MM.1S (cell line): ENCODE measurements at regions not wholly inside any gene's neighbourhood (a gene's known extent, or its start where the extent isn't known, plus 50 kb on each side); places are given as distances from the start of the nearest gene placed in this dataset.

Source experiments
- CTCF ChIP-seq: fragments of 300-600 bp; sonication (generic); IDR thresholded peaks from 2 replicates; pipeline ENCODE4 v1.5.1; 2016; ENCODE audit warnings: antibody characterized with exemption, low read length, mixed read lengths
- EZH2 ChIP-seq: fragments of 300-600 bp; sonication (generic); optimal IDR thresholded peaks from 2 replicates; pipeline ENCODE3; 2017; ENCODE audit warnings: low read depth, mild to moderate bottlenecking, antibody characterized with exemption, low read length, mixed read lengths
- EZH2phosphoT487 ChIP-seq: fragments of 300-600 bp; sonication (generic); IDR thresholded peaks from 2 replicates; pipeline ENCODE4 v1.6.1; 2018; ENCODE audit warnings: antibody characterized with exemption, low read length

- TF ChIP-seq CTCF, result no peak
- TF ChIP-seq EZH2phosphoT487, result no peak
- TF ChIP-seq EZH2, result no peak
Measured at GRCh38 chr9:118455788-118456187, 751.6 kb downstream of the TLR4 start.
